ENCODE measurements at regions not wholly inside any gene's neighbourhood (a gene's known extent, or its start where the extent isn't known, plus 50 kb on each side); places are given as distances from the start of the nearest gene placed in this dataset.

- intact Hi-C loops (cut with DNase I), result no loop called here
- no peak for DNase-seq
Observed at GRCh38 chr4:45831692-45832091, 292.2 kb downstream of the GABRG1 start.

- intact Hi-C loops (cut with DNase I), result no loop called here
- DNase-seq, result no peak
Observed at GRCh38 chr4:45803994-45804393, 319.9 kb downstream of the GABRG1 start.

- intact Hi-C loops (cut with DNase I), result no loop called here
Observed at GRCh38 chr4:45795135-45795534, 328.7 kb downstream of the GABRG1 start.

GRCh38 chr4:45778514-45778913 is 345.3 kb downstream of the GABRG1 start:
- intact Hi-C loops (cut with DNase I), result no loop called here
- DNase-seq, result no peak

More at GRCh38 chr4:45795135-45795534, 328.7 kb downstream of the GABRG1 start:
- DNase-seq, result peak in 3 of 42 donors; percentile 0 to 13 (median 1)

DNA sequence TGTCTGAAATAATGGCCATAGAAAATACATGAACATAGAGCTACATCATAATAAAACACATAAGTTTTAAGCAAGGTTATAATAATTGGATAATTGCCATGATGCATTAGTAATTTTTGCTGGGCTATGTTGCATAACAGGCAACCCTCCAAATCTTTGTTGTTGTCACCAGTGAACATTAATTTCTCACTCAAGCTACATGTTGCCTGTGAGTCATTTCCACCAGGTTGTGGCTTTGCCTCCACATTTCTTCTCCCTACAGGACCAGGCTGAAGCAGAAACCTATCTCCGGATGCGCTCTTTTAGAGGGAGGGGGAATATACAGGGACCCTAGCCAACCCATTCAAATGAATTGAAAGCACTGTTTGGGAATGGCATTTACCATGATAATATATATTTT is 347.7 kb downstream of the GABRG1 start:
- no peak for DNase-seq
- intact Hi-C loops (cut with DNase I), result no loop called here

DNA sequence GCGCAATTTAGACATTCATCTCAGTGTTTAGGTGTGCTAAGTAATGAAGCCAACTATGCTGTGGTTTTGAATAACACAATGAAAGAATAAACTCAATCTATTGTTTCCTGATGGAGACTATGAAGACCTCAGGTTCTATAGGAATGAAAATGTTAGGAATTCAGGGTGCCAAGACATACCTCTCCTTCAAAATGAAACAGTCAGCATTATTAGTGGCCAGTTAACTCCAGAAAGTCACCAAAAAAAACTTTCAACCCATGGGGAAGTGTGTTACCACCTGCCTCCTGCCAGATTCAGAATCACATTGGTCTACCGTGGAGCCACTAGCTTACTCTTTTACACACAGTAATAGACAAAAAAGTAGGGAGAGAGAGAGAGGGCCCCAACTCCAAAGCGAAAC is 352.9 kb downstream of the GABRG1 start:
- intact Hi-C loops (cut with DNase I), result no loop called here
- no peak for DNase-seq

- intact Hi-C loops (cut with DNase I), result no loop called here
- no peak for DNase-seq
Observed at GRCh38 chr4:45765521-45765920, 358.3 kb downstream of the GABRG1 start.

GRCh38 chr4:45751877-45752530 is 371.9 kb downstream of the GABRG1 start:
- intact Hi-C loops (cut with DNase I), result no loop called here
- no peak for DNase-seq

DNA sequence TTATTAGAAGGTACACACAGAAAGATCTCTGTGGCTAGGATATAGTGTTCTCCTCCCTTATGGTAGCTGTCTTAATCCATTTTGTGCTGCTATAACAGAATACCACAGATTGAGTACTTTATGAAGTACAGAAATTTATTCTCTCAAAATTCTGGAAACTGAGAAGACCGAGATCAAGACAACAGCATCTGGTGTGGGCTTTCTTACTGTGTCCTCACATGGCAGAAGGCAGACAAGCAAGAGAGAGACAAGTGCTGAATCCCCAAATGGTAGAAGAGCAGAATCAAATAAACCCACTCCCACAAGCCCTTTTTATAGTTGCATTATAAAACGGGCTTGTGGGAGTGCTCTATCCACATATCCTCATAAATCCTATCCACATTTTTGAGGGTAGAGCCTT is 373.1 kb downstream of the GABRG1 start:
- no peak for DNase-seq
- intact Hi-C loops (cut with DNase I), result no loop called here

- DNase-seq, result no peak
- intact Hi-C loops (cut with DNase I), result no loop called here
Observed at GRCh38 chr4:45745741-45746140, 378.1 kb downstream of the GABRG1 start.

DNA sequence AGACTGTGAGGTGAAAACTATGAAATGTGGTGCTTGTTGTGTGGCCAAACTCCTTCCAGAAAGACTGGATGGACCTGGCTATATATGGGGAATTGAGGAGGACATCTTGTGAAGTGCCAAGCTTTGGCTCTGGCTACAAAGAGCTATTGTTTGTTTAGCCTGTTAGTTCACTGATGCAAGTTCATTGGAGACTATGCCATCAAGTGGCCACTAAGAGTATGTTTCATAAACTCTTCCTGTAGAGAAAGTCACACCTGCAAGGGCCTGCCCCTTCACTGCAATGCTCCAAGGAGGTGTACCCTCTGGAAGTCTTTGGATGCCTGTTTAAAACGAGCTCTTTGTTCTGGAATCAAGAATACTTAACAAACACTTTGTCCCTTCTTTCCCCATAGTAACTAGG is 382.0 kb downstream of the GABRG1 start:
- intact Hi-C loops (cut with DNase I), result no loop called here
- no peak for DNase-seq

GRCh38 chr4:45732161-45732560 is 391.7 kb downstream of the GABRG1 start:
- DNase-seq, result no peak
- intact Hi-C loops (cut with DNase I), result no loop called here

- intact Hi-C loops (cut with DNase I), result no loop called here
- DNase-seq, result no peak
Observed at GRCh38 chr4:45716093-45716492, 407.8 kb downstream of the GABRG1 start.

GRCh38 chr4:45713996-45714395 is 409.9 kb downstream of the GABRG1 start:
- DNase-seq, result no peak
- intact Hi-C loops (cut with DNase I), result no loop called here

- intact Hi-C loops (cut with DNase I), result no loop called here
- no peak for DNase-seq
Observed at GRCh38 chr4:45701621-45702020, 422.2 kb downstream of the GABRG1 start.

- peak in 1 of 42 donors; percentile 0 for DNase-seq
- intact Hi-C loops (cut with DNase I), result no loop called here
Observed at GRCh38 chr4:45693746-45694145, 430.1 kb downstream of the GABRG1 start.

DNA sequence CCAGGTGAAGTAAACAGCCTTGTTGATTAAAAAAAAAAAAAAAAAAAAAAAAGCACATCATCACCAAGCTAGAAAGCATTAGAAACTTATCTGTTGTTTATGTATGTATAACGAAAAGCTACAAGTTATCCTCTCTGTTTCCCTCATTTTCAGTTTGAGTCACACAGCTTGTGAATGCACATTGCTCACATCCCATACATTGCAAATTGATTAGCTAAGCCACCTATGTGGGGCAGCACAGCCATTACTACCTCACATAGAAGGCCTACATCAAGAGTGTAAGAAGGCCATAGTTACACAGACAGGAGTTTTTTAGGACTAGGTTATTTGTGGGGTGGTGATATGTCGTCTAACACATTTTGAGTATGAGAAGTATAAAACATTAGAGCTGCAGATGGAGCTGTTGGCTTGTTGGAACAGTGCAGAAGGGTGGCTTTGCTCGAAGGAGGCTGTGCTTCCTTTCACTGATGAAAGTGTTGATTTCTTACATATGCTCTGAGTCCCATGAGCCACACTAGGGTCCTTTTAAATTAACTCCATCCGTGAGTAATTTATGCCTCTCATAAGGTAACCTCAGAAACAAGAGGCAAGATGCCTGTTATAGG is 431.6 kb downstream of the GABRG1 start:
- intact Hi-C loops (cut with DNase I), result no loop called here
- peak in 1 of 42 donors; percentile 4 for DNase-seq

DNA sequence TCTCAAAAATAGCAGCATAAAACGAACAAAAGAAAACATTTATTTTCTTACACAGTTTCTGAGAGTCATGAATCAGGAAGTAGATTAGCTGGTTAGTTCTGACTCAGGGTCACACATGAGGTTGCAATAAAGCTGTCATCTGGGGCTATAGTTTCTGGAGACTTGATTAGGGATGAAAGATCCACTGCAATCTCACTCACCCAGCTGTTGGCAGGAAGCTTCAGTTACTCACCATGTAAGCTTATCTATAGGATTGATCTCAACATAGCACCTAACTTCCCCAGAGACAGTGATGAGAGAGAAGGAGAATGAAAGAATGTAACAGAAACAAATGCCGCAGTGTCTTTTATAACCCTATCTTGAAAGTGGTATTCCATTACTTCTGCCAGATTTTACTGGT is 435.5 kb downstream of the GABRG1 start:
- intact Hi-C loops (cut with DNase I), result no loop called here
- no peak for DNase-seq

DNA sequence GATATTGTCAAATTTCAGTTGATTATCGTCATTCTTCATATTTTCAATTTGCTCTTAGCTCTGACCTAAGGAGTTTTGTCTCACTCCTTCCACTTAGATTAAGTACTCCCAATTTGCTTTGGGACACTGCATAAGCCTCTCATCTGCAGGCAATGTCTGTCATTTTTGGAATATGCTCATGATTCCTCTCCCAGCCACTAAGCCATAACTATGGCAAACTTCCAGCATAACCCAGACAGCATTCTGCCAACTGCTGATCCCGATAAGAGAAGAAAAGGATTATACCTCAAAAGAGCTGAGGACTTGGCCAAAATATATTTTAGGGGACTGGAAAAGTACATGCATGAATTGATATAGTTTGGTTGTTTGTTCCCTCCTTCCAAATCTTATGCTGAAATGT is 444.4 kb downstream of the GABRG1 start:
- DNase-seq, result no peak
- intact Hi-C loops (cut with DNase I), result no loop called here

DNA sequence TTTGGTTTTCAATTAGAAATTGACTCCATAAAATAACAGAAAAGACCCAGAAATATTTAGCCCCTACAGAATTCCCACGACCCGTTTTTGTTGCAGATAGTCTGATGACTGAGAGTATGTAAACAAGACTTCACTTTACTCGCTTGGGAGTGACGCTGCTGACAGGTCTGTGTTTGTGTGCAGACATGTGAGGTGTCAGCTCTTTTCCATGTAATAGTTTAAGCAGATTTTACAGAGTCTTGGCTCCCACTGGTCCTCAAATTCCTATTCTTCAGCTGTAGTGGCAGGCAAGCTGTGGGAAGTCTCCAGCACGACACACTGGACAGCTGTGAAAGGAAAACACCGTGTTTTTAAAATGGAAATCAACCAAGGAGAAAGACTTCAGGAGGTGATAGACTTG is 455.7 kb downstream of the GABRG1 start:
- intact Hi-C loops (cut with DNase I), result no loop called here
- DNase-seq, result no peak

- intact Hi-C loops (cut with DNase I), result no loop called here
Observed at GRCh38 chr4:45663628-45664081, 460.2 kb downstream of the GABRG1 start.

More at GRCh38 chr4:45663628-45664081, 460.2 kb downstream of the GABRG1 start:
- peak in 1 of 42 donors; percentile 4 for DNase-seq

All from head of caudate nucleus (tissue), 42 donors.